OCI-LY3 (cell line): ENCODE measurements at regions not wholly inside any gene's neighbourhood (a gene's known extent, or its start where the extent isn't known, plus 50 kb on each side); places are given as distances from the start of the nearest gene placed in this dataset.

Experiments used
- H2AFZ ChIP-seq: fragments of 200-600, 300-600 bp; shearing (Covaris generic); 2 replicates; pipeline ENCODE4 v1.6.0; 2014; ENCODE audit warnings: antibody characterized with exemption, low read depth, low read length
- H3K27ac ChIP-seq: fragments of 200-600, 300-600 bp; sonication (generic); 2 replicates; pipeline ENCODE4 v1.5.1; 2014; ENCODE audit warnings: mild to moderate bottlenecking, low read length, moderate library complexity, mixed read lengths
- H3K27me3 ChIP-seq: fragments of 200-600, 300-600 bp; sonication (generic); 2 replicates; pipeline ENCODE4 v1.6.1; 2014; ENCODE audit warnings: low read depth, low read length, mixed read lengths
- H3K36me3 ChIP-seq: fragments of 200-600, 300-600 bp; sonication (generic); replicated peaks from 2 replicates; pipeline ENCODE3; 2014; ENCODE audit warnings: low read depth, low read length, mixed read lengths
- H3K4me1 ChIP-seq: fragments of 300-600, 200-600 bp; sonication (generic); 2 replicates; pipeline ENCODE4 v1.6.1; 2014; ENCODE audit warnings: low read length, mixed read lengths
- H3K4me2 ChIP-seq: fragments of 200-600, 300-600 bp; sonication (generic); 2 replicates; pipeline ENCODE4 v1.6.1; 2014; ENCODE audit warnings: low read length, mixed read lengths
- H3K4me3 ChIP-seq: fragments of 300-600, 200-600 bp; sonication (generic); 2 replicates; pipeline ENCODE4 v1.5.1; 2014; ENCODE audit warnings: antibody characterized with exemption, mild to moderate bottlenecking, low read length, moderate library complexity
- H3K79me2 ChIP-seq: fragments of 300-600, 200-600 bp; shearing (Covaris generic); 2 replicates; pipeline ENCODE4 v1.6.1; 2014; ENCODE audit warnings: mild to moderate bottlenecking, low read length, mixed read lengths
- H3K9ac ChIP-seq: fragments of 300-600, 200-600 bp; shearing (Covaris generic); 2 replicates; pipeline ENCODE4 v1.6.0; 2014; ENCODE audit warnings: mild to moderate bottlenecking, low read length, moderate library complexity
- H3K9me3 ChIP-seq: fragments of 200-600, 300-600 bp; shearing (Covaris generic); 2 replicates; pipeline ENCODE4 v1.6.1; 2014; ENCODE audit warnings: low read length, mixed read lengths; ENCODE audit not compliant: insufficient read depth
- H4K20me1 ChIP-seq: fragments of 200-600, 300-600 bp; sonication (generic); 2 replicates; pipeline ENCODE4 v1.6.1; 2016; ENCODE audit warnings: low read length, mixed read lengths; ENCODE audit not compliant: insufficient read depth
- EZH2phosphoT487 ChIP-seq: fragments of 200-600 bp; shearing (Covaris generic); IDR thresholded peaks from 2 replicates; pipeline ENCODE4 v1.6.1; 2018; ENCODE audit warnings: antibody characterized with exemption, mixed run types, low read depth
- TF ChIP-seq, protein P1 (sequence below): fragments of 200-600, 300-600 bp; sonication (generic); IDR thresholded peaks from 2 replicates; pipeline ENCODE4 v1.5.1; 2014; ENCODE audit warnings: antibody characterized with exemption, low read length, low read depth

DNA sequence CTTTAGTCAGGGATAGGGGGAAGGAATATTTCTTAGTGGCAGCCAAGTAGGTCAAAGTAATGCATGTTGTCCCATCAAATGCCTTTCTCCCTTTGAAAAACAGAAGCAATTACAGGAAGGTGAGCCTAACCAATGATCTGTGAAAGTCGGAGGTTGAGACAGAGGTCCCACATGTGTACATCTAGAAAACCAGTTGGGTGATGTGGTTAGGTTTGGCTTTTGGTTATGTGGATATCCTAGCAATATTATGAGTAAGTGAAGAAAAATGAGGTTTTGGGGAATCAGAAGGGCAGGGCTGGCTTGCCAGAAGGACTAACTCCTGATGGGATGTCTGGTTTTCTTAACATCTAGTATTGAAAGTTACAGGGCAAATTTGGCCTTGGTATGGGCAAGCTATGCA, 63.4 kb upstream of the PALM2AKAP2 start:
- Histone ChIP-seq H3K79me2 (no peaks in the 10 kb centered on the region), H3K27me3 (peaks cover 37% of the 10 kb centered on the region), H3K36me3 (no peaks in the 10 kb centered on the region), H3K4me1 (no peaks in the 10 kb centered on the region), H4K20me1 (no peaks in the 10 kb centered on the region), H3K4me2 (no peak overlapping the region), H3K4me3 (no peak overlapping the region), H3K9me3 (no peaks in the 10 kb centered on the region), H3K9ac (no peak overlapping the region), H2AFZ (no peak overlapping the region), H3K27ac (no peak overlapping the region)
- TF ChIP-seq, protein P1, sequence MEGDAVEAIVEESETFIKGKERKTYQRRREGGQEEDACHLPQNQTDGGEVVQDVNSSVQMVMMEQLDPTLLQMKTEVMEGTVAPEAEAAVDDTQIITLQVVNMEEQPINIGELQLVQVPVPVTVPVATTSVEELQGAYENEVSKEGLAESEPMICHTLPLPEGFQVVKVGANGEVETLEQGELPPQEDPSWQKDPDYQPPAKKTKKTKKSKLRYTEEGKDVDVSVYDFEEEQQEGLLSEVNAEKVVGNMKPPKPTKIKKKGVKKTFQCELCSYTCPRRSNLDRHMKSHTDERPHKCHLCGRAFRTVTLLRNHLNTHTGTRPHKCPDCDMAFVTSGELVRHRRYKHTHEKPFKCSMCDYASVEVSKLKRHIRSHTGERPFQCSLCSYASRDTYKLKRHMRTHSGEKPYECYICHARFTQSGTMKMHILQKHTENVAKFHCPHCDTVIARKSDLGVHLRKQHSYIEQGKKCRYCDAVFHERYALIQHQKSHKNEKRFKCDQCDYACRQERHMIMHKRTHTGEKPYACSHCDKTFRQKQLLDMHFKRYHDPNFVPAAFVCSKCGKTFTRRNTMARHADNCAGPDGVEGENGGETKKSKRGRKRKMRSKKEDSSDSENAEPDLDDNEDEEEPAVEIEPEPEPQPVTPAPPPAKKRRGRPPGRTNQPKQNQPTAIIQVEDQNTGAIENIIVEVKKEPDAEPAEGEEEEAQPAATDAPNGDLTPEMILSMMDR = no peak
- TF ChIP-seq EZH2phosphoT487 = no peak

GRCh38 chr9:109717342-109717741, 62.7 kb upstream of the PALM2AKAP2 start:
- H3K27ac ChIP-seq = no peak overlapping the region
- no peaks in the 10 kb centered on the region for H3K36me3 ChIP-seq
- no peaks in the 10 kb centered on the region for H3K79me2 ChIP-seq
- H3K4me3 ChIP-seq = no peak overlapping the region
- H3K27me3 ChIP-seq = peaks cover 30% of the 10 kb centered on the region
- no peaks in the 10 kb centered on the region for H3K9me3 ChIP-seq
- no peak overlapping the region for H3K4me2 ChIP-seq
- H4K20me1 ChIP-seq = no peaks in the 10 kb centered on the region
- no peak for TF ChIP-seq EZH2phosphoT487
- TF ChIP-seq, protein P1 = no peak
- H2AFZ ChIP-seq = no peak overlapping the region
- H3K4me1 ChIP-seq = no peaks in the 10 kb centered on the region
- H3K9ac ChIP-seq = no peak overlapping the region

- no peak overlapping the region for H3K9ac ChIP-seq
Measured at GRCh38 chr9:109718861-109719260, 61.1 kb upstream of the PALM2AKAP2 start.

DNA sequence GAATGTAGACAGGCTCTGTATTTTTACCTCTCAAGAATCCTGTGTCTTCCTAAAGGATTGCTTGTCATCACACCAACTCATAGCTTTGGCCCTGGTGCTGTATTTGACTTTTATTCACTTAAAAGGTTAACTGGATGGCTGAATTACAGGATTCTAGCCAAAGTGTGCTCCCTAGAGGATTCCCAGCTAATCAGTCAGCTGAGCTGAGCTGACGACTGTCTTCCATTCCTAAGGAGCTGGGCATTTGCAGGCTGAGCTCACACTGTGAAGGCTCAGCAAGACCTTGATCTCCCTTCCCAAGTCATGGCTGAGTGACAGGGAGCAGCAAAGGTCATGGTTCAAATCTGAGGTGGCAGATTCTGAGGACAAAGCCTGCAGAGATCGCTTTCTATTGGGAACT, 59.0 kb upstream of the PALM2AKAP2 start:
- Histone ChIP-seq H3K4me3 (no peak overlapping the region), H3K27ac (no peak overlapping the region), H2AFZ (no peak overlapping the region)

More at GRCh38 chr9:109718861-109719260, 61.1 kb upstream of the PALM2AKAP2 start:
- no peak for TF ChIP-seq EZH2phosphoT487
- TF ChIP-seq, protein P1 = no peak
- H3K4me1 ChIP-seq = no peaks in the 10 kb centered on the region
- no peaks in the 10 kb centered on the region for H3K9me3 ChIP-seq
- no peak overlapping the region for H3K4me3 ChIP-seq
- no peaks in the 10 kb centered on the region for H3K79me2 ChIP-seq
- H3K27ac ChIP-seq = no peak overlapping the region
- H2AFZ ChIP-seq = no peak overlapping the region
- no peak overlapping the region for H3K4me2 ChIP-seq
- peaks cover 22% of the 10 kb centered on the region for H3K27me3 ChIP-seq
- H4K20me1 ChIP-seq = no peaks in the 10 kb centered on the region
- no peaks in the 10 kb centered on the region for H3K36me3 ChIP-seq

More for the DNA sequence above, 59.0 kb upstream of the PALM2AKAP2 start:
- Histone ChIP-seq H4K20me1 (no peaks in the 10 kb centered on the region), H3K4me2 (no peak overlapping the region), H3K4me1 (no peaks in the 10 kb centered on the region), H3K9me3 (no peaks in the 10 kb centered on the region), H3K36me3 (no peaks in the 10 kb centered on the region), H3K79me2 (no peaks in the 10 kb centered on the region), H3K27me3 (peaks cover 8% of the 10 kb centered on the region; the same call in 1 of the 2 replicates), H3K9ac (no peak overlapping the region)
- TF ChIP-seq, protein P1 = no peak
- TF ChIP-seq EZH2phosphoT487 = no peak
